ENCODE measurements at regions not wholly inside any gene's neighbourhood (a gene's known extent, or its start where the extent isn't known, plus 50 kb on each side); places are given as distances from the start of the nearest gene placed in this dataset.

DNA sequence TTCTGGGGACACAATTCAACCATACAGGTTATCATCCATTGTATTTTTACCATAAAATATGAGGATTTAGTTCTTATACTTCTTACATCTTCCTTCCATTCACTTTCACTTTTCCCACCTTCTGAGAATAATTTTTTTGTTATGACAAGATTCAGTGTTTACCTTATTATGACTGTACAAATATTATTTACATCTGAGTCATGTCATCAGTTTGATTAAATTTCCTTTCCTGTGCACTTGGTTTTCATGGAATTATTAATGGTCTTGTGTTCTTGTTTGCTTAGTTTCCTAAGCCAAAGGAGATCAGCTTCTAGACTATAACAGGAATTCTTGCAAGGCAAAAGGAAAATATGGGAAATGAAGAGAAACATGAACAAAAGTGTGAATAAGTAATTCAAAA, 366.5 kb downstream of the TMEM38B start:
- TF ChIP-seq, protein P1, sequence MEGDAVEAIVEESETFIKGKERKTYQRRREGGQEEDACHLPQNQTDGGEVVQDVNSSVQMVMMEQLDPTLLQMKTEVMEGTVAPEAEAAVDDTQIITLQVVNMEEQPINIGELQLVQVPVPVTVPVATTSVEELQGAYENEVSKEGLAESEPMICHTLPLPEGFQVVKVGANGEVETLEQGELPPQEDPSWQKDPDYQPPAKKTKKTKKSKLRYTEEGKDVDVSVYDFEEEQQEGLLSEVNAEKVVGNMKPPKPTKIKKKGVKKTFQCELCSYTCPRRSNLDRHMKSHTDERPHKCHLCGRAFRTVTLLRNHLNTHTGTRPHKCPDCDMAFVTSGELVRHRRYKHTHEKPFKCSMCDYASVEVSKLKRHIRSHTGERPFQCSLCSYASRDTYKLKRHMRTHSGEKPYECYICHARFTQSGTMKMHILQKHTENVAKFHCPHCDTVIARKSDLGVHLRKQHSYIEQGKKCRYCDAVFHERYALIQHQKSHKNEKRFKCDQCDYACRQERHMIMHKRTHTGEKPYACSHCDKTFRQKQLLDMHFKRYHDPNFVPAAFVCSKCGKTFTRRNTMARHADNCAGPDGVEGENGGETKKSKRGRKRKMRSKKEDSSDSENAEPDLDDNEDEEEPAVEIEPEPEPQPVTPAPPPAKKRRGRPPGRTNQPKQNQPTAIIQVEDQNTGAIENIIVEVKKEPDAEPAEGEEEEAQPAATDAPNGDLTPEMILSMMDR (IDR thresholded peaks at IDR 0.05; ENCODE audit: poor library complexity), result no peak
- TF ChIP-seq EZH2 (IDR thresholded peaks at IDR 0.05; ENCODE audit: borderline replicate concordance) (no peak), EZH2phosphoT487 (IDR thresholded peaks at IDR 0.05; ENCODE audit: low read depth, severe bottlenecking, unreplicated experiment) (no peak)

Measured in hepatocyte (in vitro differentiated cells).